PC-3 (cell line): ENCODE measurements at regions not wholly inside any gene's neighbourhood (a gene's known extent, or its start where the extent isn't known, plus 50 kb on each side); places are given as distances from the start of the nearest gene placed in this dataset.
A peak's percentile ranks its signal among the peaks of the same experiment; 100 is the strongest.
"Not testable (repeated sequence)": the region's sequence is repeated elsewhere in the genome, so short reads cannot be mapped to it uniquely, and the experiment has no call there.

Experiments
- ATAC-seq: fragments of 200-7000 bp; cut with Tn5 transposase; 2 replicates; pipeline ENCODE4 v1.9.1; 2020; ENCODE audit warnings: mild to moderate bottlenecking, moderate library complexity
- BruUV-seq: library from RNA; stranded (reverse); fragments of 400-500 nt; replicated peaks from 2 replicates; lab custom pipeline; 2021; lab: Mats Ljungman, UMichigan
- CTCF ChIA-PET: fragments of 300-600 bp; sonication (Branson Sonifier 250); formaldehyde crosslinking; loops from one replicate; lab custom pipeline; 2022; ENCODE audit warnings: antibody characterized with exemption; lab: Charles Lee
- POLR2A ChIA-PET: fragments of 300-600 bp; sonication (Branson Sonifier 250); formaldehyde crosslinking; loops from one replicate; lab custom pipeline; 2022; ENCODE audit warnings: antibody characterized with exemption; ENCODE audit not compliant: unreplicated experiment; lab: Charles Lee
- DNase-seq: peaks from one replicate; pipeline ENCODE4 v3.0.0-alpha.2; 2015
- H2AFZ ChIP-seq: fragments of 300-600 bp; sonication (generic); 2 replicates; pipeline ENCODE4 v1.6.0; 2016; ENCODE audit warnings: antibody characterized with exemption, low read length
- H3F3A ChIP-seq: fragments of 300-600 bp; sonication (generic); one replicate; pipeline ENCODE4 v1.6.0; 2017; ENCODE audit warnings: antibody characterized with exemption, low read length, control low read depth, mild to moderate bottlenecking; ENCODE audit not compliant: unreplicated experiment
- H3K27ac ChIP-seq: fragments of 300-600 bp; sonication (generic); 2 replicates; pipeline ENCODE4 v1.5.1; 2016; ENCODE audit warnings: mild to moderate bottlenecking, low read length
- H3K27me3 ChIP-seq: fragments of 300-600 bp; sonication (generic); 2 replicates; pipeline ENCODE4 v1.6.1; 2016; ENCODE audit warnings: low read length, mixed read lengths
- H3K36me3 ChIP-seq: fragments of 300-600 bp; sonication (generic); 2 replicates; pipeline ENCODE4 v1.6.1; 2016; ENCODE audit warnings: low read depth, mixed run types, low read length, mixed read lengths
- H3K4me1 ChIP-seq: fragments of 300-600 bp; sonication (generic); 2 replicates; pipeline ENCODE4 v1.5.1; 2016; ENCODE audit warnings: low read length; ENCODE audit not compliant: insufficient read depth
- H3K4me2 ChIP-seq: fragments of 300-600 bp; sonication (generic); 2 replicates; pipeline ENCODE4 v1.6.0; 2016; ENCODE audit warnings: low read length
- H3K4me3 ChIP-seq: fragments of 300-600 bp; sonication (generic); 2 replicates; pipeline ENCODE4 v1.5.1; 2016; ENCODE audit warnings: mild to moderate bottlenecking, low read length, mixed read lengths
- H3K79me2 ChIP-seq: fragments of 300-600 bp; sonication (generic); 2 replicates; pipeline ENCODE4 v1.6.1; 2017; ENCODE audit warnings: low read length, mixed read lengths
- H3K9ac ChIP-seq: fragments of 300-600 bp; sonication (generic); 2 replicates; pipeline ENCODE4 v1.6.0; 2016; ENCODE audit warnings: mild to moderate bottlenecking, low read length
- H3K9me2 ChIP-seq: fragments of 300-600 bp; sonication (generic); replicated peaks from 2 replicates; pipeline ENCODE4 v1.6.1; 2016; ENCODE audit warnings: mixed run types, low read length, mixed read lengths
- H3K9me3 ChIP-seq: fragments of 300-600 bp; sonication (generic); 2 replicates; pipeline ENCODE4 v1.6.1; 2016; ENCODE audit warnings: low read length, mixed read lengths
- H4K20me1 ChIP-seq: fragments of 300-600 bp; sonication (generic); 2 replicates; pipeline ENCODE4 v1.6.1; 2016; ENCODE audit warnings: low read length, mixed read lengths
- EZH2 ChIP-seq: fragments of 300-600 bp; sonication (generic); IDR thresholded peaks from one replicate; pipeline ENCODE4 v1.6.1; 2017; ENCODE audit warnings: antibody characterized with exemption, mild to moderate bottlenecking, low read length; ENCODE audit not compliant: unreplicated experiment
- EZH2phosphoT487 ChIP-seq: fragments of 300-600 bp; sonication (generic); IDR thresholded peaks from 2 replicates; pipeline ENCODE4 v1.6.1; 2018; ENCODE audit warnings: mild to moderate bottlenecking, antibody characterized with exemption, low read length, borderline replicate concordance
- intact Hi-C: fragments of 100-400 bp; cut with micrococcal nuclease; formaldehyde crosslinking; loops from 2 replicates; pipeline ENCODE4 v1.9.0; 2023
- TF ChIP-seq, protein P1 (sequence below): fragments of 300-600 bp; sonication (generic); conservative IDR thresholded peaks from 2 replicates; pipeline ENCODE4 v1.5.1; 2017; ENCODE audit warnings: antibody characterized with exemption, low read depth, mild to moderate bottlenecking, low read length

- intact Hi-C loops: no loop called here
- TF ChIP-seq EZH2phosphoT487: no peak
- TF ChIP-seq EZH2: no peak
- TF ChIP-seq, protein P1, sequence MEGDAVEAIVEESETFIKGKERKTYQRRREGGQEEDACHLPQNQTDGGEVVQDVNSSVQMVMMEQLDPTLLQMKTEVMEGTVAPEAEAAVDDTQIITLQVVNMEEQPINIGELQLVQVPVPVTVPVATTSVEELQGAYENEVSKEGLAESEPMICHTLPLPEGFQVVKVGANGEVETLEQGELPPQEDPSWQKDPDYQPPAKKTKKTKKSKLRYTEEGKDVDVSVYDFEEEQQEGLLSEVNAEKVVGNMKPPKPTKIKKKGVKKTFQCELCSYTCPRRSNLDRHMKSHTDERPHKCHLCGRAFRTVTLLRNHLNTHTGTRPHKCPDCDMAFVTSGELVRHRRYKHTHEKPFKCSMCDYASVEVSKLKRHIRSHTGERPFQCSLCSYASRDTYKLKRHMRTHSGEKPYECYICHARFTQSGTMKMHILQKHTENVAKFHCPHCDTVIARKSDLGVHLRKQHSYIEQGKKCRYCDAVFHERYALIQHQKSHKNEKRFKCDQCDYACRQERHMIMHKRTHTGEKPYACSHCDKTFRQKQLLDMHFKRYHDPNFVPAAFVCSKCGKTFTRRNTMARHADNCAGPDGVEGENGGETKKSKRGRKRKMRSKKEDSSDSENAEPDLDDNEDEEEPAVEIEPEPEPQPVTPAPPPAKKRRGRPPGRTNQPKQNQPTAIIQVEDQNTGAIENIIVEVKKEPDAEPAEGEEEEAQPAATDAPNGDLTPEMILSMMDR: no peak
- ChIA-PET CTCF (no interaction called here), POLR2A (no interaction called here)
- 0 out of 2 replicates have a peak overlapping the region, but pooled peaks have one; percentile 26 for H2AFZ ChIP-seq
- 0 out of 2 replicates have a peak, but pooled peaks cover 4% of the 10 kb centered on the region for H3K9me3 ChIP-seq
- H3K9ac ChIP-seq: no peak overlapping the region
- no peaks in the 10 kb centered on the region for H3K79me2 ChIP-seq
- H3K36me3 ChIP-seq: no peaks in the 10 kb centered on the region
- no peaks in the 10 kb centered on the region for H3F3A ChIP-seq
- ATAC-seq (no peak; the same call in 1 of the 2 replicates), DNase-seq (no peak)
- H3K4me2 ChIP-seq: no peak overlapping the region
- no TSS peak for BruUV-seq
- H3K27ac ChIP-seq: no peak overlapping the region
- no peaks in the 10 kb centered on the region for H3K4me1 ChIP-seq
- H4K20me1 ChIP-seq: no peaks in the 10 kb centered on the region
- H3K27me3 ChIP-seq: no peaks in the 10 kb centered on the region
- H3K4me3 ChIP-seq: no peak overlapping the region
- H3K9me2 ChIP-seq: no peaks in the 10 kb centered on the region
Observed at GRCh38 chr7:9391221-9391620, 957.8 kb downstream of the NXPH1 start.

DNA sequence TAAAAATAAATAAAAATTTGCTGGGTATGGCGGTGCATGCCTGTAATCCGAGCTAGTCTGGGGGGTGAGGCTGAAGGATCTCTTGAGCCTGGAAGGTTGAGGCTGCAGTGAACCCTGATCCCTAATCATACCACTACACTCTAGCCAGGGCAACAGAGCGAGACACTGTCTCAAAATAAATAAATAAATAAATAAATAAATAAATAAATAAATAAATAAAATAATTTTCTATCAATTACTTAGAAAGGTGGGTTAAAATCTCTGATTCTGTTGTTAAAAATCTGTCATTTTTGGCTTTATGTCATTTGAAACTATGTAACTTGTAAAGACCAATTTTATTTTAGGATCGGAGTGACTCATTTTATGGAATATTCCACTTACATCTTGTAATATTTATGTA lies 958.6 kb downstream of the NXPH1 start:
- no peak overlapping the region for H3K4me2 ChIP-seq
- POLR2A ChIA-PET: no interaction called here
- H3K9me3 ChIP-seq: 0 out of 2 replicates have a peak, but pooled peaks cover 4% of the 10 kb centered on the region
- no peaks in the 10 kb centered on the region for H3K4me1 ChIP-seq
- H3K4me3 ChIP-seq: no peak overlapping the region
- H4K20me1 ChIP-seq: no peaks in the 10 kb centered on the region
- TF ChIP-seq EZH2: no peak
- no peak for TF ChIP-seq EZH2phosphoT487
- TF ChIP-seq, protein P1: no peak
- BruUV-seq: no TSS peak
- no peaks in the 10 kb centered on the region for H3K79me2 ChIP-seq
- H3K27ac ChIP-seq: no peak overlapping the region
- H3K27me3 ChIP-seq: no peaks in the 10 kb centered on the region
- intact Hi-C loops: no loop called here
- H3K9ac ChIP-seq: no peak overlapping the region
- DNase-seq (no peak), ATAC-seq (no peak)
- CTCF ChIA-PET: no interaction called here
- H3K9me2 ChIP-seq: no peaks in the 10 kb centered on the region
- H3K36me3 ChIP-seq: no peaks in the 10 kb centered on the region
- no peak overlapping the region for H2AFZ ChIP-seq
- H3F3A ChIP-seq: no peaks in the 10 kb centered on the region

DNA sequence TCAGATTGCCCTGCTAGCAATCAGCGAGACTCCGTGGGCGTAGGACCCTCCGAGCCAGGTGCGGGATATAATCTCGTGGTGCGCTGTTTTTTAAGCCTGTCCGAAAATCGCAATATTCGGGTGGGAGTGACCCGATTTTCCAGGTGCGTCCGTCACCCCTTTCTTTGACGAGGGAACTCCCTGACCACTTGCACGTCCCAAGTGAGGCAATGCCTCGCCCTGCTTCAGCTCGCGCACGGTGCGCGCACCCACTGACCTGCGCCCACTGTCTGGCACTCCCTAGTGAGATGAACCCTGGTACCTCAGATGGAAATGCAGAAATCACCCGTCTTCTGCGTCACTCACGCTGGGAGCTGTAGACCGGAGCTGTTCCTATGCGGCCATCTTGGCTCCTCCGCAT lies 971.0 kb downstream of the NXPH1 start:
- TSS peak; percentile 40 for BruUV-seq
- H3F3A ChIP-seq, H4K20me1 ChIP-seq, H3K4me3 ChIP-seq, DNase-seq, intact Hi-C loops, H2AFZ ChIP-seq, H3K9ac ChIP-seq, H3K79me2 ChIP-seq, H3K36me3 ChIP-seq, H3K27ac ChIP-seq, H3K27me3 ChIP-seq, H3K9me3 ChIP-seq, H3K4me1 ChIP-seq, CTCF ChIA-PET, ATAC-seq, H3K9me2 ChIP-seq, POLR2A ChIA-PET, H3K4me2 ChIP-seq: not testable (repeated sequence)
